SK-N-SH treated with all-trans-retinoic acid at 6 μM for 48 hours (cell line): ENCODE measurements at regions not wholly inside any gene's neighbourhood (a gene's known extent, or its start where the extent isn't known, plus 50 kb on each side); places are given as distances from the start of the nearest gene placed in this dataset.

Source experiments
- ATAC-seq: fragments of 200-7000 bp; cut with Tn5 transposase; 3 replicates; pipeline ENCODE4 v1.9.1; 2020; ENCODE audit warnings: mild to moderate bottlenecking, moderate library complexity
- ARNTL ChIP-seq: fragments of 450-650 bp; formaldehyde crosslinking; IDR thresholded peaks from 2 replicates; pipeline ENCODE4 v1.5.0; 2020; ENCODE audit warnings: low read depth, mild to moderate bottlenecking, moderate library complexity, borderline replicate concordance
- BACH2 ChIP-seq: fragments of 250-450 bp; sonication (Bioruptor Pico); IDR thresholded peaks from 2 replicates; pipeline ENCODE4 v1.9.0; 2021; ENCODE audit warnings: mild to moderate bottlenecking, borderline replicate concordance
- CREB5 ChIP-seq: fragments of 250-450 bp; sonication (Bioruptor Pico); IDR thresholded peaks from 2 replicates; pipeline ENCODE4 v1.5.1; 2020; ENCODE audit warnings: low read depth, mild to moderate bottlenecking, moderate library complexity
- CSDC2 ChIP-seq: fragments of 250-450 bp; sonication (Bioruptor Pico); IDR thresholded peaks from 2 replicates; pipeline ENCODE4 v1.5.0; 2020; ENCODE audit warnings: mild to moderate bottlenecking, moderate library complexity
- ESRRG ChIP-seq: fragments of 250-450 bp; sonication (Bioruptor Pico); IDR thresholded peaks from 2 replicates; pipeline ENCODE4 v1.6.1; 2021; ENCODE audit warnings: mild to moderate bottlenecking
- GLIS3 ChIP-seq: fragments of 250-450 bp; sonication (Bioruptor Pico); IDR thresholded peaks from 2 replicates; pipeline ENCODE4 v1.5.0; 2020; ENCODE audit warnings: mild to moderate bottlenecking, moderate library complexity
- PPARA ChIP-seq: fragments of 250-450 bp; sonication (Bioruptor Pico); IDR thresholded peaks from 2 replicates; pipeline ENCODE4 v1.5.0; 2020; ENCODE audit warnings: mild to moderate bottlenecking, borderline replicate concordance
- RARB ChIP-seq: fragments of 250-450 bp; sonication (Bioruptor Pico); IDR thresholded peaks from 2 replicates; pipeline ENCODE4 v1.8.0; 2021; ENCODE audit warnings: mild to moderate bottlenecking, moderate library complexity
- TCF4 ChIP-seq: fragments of 250-450 bp; sonication (Bioruptor Pico); IDR thresholded peaks from 2 replicates; pipeline ENCODE4 v1.8.0; 2021; ENCODE audit warnings: mild to moderate bottlenecking, moderate library complexity, borderline replicate concordance
- TOX ChIP-seq: fragments of 250-450 bp; sonication (Bioruptor Pico); IDR thresholded peaks from 2 replicates; pipeline ENCODE4 v1.8.0; 2021; ENCODE audit warnings: mild to moderate bottlenecking, moderate library complexity, borderline replicate concordance
- TSHZ2 ChIP-seq: fragments of 250-450 bp; sonication (Bioruptor Pico); IDR thresholded peaks from 2 replicates; pipeline ENCODE4 v1.5.0; 2020; ENCODE audit warnings: mild to moderate bottlenecking, moderate library complexity
- ZC3H10 ChIP-seq: fragments of 250-450 bp; sonication (Bioruptor Pico); IDR thresholded peaks from 2 replicates; pipeline ENCODE4 v1.5.1; 2021; ENCODE audit warnings: mild to moderate bottlenecking, moderate library complexity
- ZFP3 ChIP-seq: fragments of 250-450 bp; sonication (Bioruptor Pico); IDR thresholded peaks from 2 replicates; pipeline ENCODE4 v1.5.0; 2020; ENCODE audit warnings: mild to moderate bottlenecking, moderate library complexity
- ZNF565 ChIP-seq: fragments of 450-650 bp; formaldehyde crosslinking; conservative IDR thresholded peaks from 2 replicates; pipeline ENCODE4 v1.5.0; 2020; ENCODE audit warnings: low read depth, mild to moderate bottlenecking, moderate library complexity
- ZNF70 ChIP-seq: fragments of 450-650 bp; formaldehyde crosslinking; IDR thresholded peaks from 2 replicates; pipeline ENCODE4 v1.5.0; 2020; ENCODE audit warnings: mild to moderate bottlenecking, moderate library complexity
- ZNF8 ChIP-seq: fragments of 450-650 bp; formaldehyde crosslinking; IDR thresholded peaks from 2 replicates; pipeline ENCODE4 v1.5.0; 2020; ENCODE audit warnings: mild to moderate bottlenecking, moderate library complexity
- TF ChIP-seq, protein P1 (sequence below): fragments of 250-450 bp; sonication (Bioruptor Pico); IDR thresholded peaks from 2 replicates; pipeline ENCODE4 v1.5.1; 2021; ENCODE audit warnings: mild to moderate bottlenecking, moderate library complexity
- TF ChIP-seq, protein P2 (sequence below): fragments of 250-450 bp; sonication (Bioruptor Pico); IDR thresholded peaks from 2 replicates; pipeline ENCODE4 v1.8.0; 2020; ENCODE audit warnings: mild to moderate bottlenecking, moderate library complexity, borderline replicate concordance

DNA sequence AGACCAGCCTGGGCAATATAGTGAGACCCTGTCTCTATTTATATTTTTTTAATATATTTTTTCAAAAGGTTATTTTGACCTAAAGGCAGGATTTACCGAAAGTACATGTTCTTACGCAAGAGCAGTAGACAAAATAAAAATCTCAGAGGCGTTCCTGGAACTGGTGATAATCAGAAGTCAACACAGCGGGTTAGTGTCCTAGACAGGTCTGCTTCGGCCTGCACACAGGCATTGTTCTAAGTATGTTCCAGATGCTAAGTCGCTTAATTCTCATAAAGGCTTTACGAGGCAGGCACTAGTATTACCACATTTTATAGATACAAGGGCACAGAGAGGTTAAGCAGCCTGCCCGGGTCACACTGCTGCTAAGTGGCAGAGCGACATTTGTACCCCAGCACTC, 56.9 kb upstream of the SLC25A33 start (continued):
- TF ChIP-seq TSHZ2 (CRISPR knock-in tag): no peak
- no peak for TF ChIP-seq BACH2 (CRISPR knock-in tag)
- TF ChIP-seq ZNF565: no peak
- TF ChIP-seq ZNF70: no peak

DNA sequence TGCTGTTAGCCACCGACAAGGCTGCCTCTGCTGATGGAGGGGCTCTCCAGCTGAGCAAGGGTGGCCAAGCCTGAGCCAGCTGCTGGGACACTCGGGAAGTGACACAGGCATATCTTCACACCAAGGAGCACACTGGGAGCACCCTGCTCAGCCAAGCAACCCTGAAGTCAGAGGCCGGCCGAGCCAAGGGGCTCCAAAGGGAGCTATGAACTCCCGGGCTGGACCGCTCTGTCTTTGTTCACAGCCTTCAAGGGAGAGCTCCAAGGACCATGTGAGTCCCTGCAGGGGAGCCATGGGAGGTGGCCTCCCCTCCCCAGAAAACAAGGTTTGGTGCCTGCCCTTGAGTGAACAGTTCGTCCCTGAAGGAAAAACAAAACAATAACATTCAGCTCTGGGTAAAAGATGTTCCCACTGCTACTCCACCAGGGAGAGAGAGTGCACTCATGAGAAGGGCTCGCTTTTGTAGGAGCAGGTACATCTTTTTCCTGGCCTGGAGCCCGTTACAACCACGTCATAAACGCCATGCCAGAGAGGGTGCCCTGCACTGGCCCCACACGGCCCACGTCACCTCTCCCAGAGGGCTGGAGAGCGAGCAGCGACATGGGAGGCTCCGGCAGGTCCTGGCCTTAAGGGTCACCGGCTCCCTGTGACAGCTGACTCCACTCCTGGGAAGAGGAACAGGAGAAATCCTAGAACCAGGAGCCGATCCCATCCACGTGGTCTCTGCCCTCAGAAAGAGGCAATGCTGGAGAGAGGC, 56.3 kb upstream of the SLC25A33 start:
- TF ChIP-seq ARNTL (CRISPR knock-in tag) (no peak), TSHZ2 (CRISPR knock-in tag) (no peak), ZNF565 (no peak), ZNF70 (no peak), TCF4 (no peak), CSDC2 (CRISPR knock-in tag) (no peak), ZFP3 (CRISPR knock-in tag) (no peak), PPARA (no peak), ESRRG (CRISPR knock-in tag) (no peak), GLIS3 (CRISPR knock-in tag) (no peak), CREB5 (no peak), BACH2 (CRISPR knock-in tag) (no peak), ZC3H10 (CRISPR knock-in tag) (no peak)
- TF ChIP-seq, protein P1, sequence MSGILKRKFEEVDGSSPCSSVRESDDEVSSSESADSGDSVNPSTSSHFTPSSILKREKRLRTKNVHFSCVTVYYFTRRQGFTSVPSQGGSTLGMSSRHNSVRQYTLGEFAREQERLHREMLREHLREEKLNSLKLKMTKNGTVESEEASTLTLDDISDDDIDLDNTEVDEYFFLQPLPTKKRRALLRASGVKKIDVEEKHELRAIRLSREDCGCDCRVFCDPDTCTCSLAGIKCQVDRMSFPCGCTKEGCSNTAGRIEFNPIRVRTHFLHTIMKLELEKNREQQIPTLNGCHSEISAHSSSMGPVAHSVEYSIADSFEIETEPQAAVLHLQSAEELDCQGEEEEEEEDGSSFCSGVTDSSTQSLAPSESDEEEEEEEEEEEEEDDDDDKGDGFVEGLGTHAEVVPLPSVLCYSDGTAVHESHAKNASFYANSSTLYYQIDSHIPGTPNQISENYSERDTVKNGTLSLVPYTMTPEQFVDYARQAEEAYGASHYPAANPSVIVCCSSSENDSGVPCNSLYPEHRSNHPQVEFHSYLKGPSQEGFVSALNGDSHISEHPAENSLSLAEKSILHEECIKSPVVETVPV (CRISPR knock-in tag): no peak
- ATAC-seq: no peak

DNA sequence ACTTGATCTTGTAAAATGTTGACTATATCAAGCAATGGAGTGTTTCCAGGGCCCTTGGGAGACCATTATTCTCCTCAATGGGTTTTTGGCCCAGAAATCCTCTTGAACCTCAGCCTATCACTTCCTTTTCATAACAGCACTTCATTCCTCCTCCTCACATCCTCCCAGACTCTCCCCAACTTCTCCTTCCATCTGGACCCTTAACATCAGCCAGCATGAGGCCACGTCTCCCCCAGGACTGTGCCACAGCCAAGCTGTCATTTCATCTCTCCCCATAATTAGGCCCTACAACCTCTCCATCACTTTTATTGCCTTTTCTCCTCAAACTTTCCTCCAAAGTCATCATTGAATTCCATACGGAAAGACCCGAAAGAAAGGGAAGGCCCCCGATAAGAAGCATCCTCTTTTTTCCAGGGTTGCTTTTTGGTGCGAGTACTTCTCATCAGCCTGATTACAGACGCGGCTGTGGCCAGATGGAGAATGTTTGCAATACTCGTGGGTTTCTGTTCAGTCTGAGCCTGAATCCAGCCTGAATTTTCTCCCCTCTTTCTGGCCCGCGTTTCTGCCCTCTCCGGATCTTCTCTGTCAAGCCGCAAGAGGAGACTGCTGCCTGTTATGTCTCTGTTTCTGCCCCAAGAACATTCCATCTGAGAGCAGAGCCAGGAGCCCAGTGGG, 52.7 kb upstream of the SLC25A33 start:
- ATAC-seq: no peak
- TF ChIP-seq ARNTL (CRISPR knock-in tag) (no peak), BACH2 (CRISPR knock-in tag) (no peak), RARB (CRISPR knock-in tag) (no peak), ZFP3 (CRISPR knock-in tag) (no peak), CSDC2 (CRISPR knock-in tag) (no peak), ZNF8 (CRISPR knock-in tag) (no peak), GLIS3 (CRISPR knock-in tag) (no peak), TCF4 (no peak), ZNF565 (no peak), PPARA (no peak), TOX (CRISPR knock-in tag) (no peak)
- TF ChIP-seq, protein P2, sequence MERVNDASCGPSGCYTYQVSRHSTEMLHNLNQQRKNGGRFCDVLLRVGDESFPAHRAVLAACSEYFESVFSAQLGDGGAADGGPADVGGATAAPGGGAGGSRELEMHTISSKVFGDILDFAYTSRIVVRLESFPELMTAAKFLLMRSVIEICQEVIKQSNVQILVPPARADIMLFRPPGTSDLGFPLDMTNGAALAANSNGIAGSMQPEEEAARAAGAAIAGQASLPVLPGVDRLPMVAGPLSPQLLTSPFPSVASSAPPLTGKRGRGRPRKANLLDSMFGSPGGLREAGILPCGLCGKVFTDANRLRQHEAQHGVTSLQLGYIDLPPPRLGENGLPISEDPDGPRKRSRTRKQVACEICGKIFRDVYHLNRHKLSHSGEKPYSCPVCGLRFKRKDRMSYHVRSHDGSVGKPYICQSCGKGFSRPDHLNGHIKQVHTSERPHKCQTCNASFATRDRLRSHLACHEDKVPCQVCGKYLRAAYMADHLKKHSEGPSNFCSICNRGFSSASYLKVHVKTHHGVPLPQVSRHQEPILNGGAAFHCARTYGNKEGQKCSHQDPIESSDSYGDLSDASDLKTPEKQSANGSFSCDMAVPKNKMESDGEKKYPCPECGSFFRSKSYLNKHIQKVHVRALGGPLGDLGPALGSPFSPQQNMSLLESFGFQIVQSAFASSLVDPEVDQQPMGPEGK (CRISPR knock-in tag): no peak
- TF ChIP-seq, all 23 proteins: peak for 0
